ENCODE measurements at regions not wholly inside any gene's neighbourhood (a gene's known extent, or its start where the extent isn't known, plus 50 kb on each side); places are given as distances from the start of the nearest gene placed in this dataset.

GRCh38 chr10:78690354-78691111, 378.2 kb upstream of the ZMIZ1 start:
- peak in 1 of 14 donors; percentile 3 for DNase-seq

- DNase-seq: no peak
Measured at GRCh38 chr10:78691301-78692030, 377.3 kb upstream of the ZMIZ1 start.

- DNase-seq: no peak
Measured at GRCh38 chr10:78692071-78692470, 376.7 kb upstream of the ZMIZ1 start.

- no peak for DNase-seq
Measured at GRCh38 chr10:78695846-78696245, 372.9 kb upstream of the ZMIZ1 start.

- peak in 4 of 14 donors; percentile 11 to 30 (median 18) for DNase-seq
Measured at GRCh38 chr10:78696791-78697395, 371.9 kb upstream of the ZMIZ1 start.

GRCh38 chr10:78699971-78700370, 368.8 kb upstream of the ZMIZ1 start:
- peak in 1 of 14 donors; percentile 20 for DNase-seq

- no peak for DNase-seq
Measured at GRCh38 chr10:78700413-78700812, 368.4 kb upstream of the ZMIZ1 start.

- DNase-seq: no peak
Measured at GRCh38 chr10:78700816-78701520, 367.8 kb upstream of the ZMIZ1 start.

- DNase-seq: no peak
Measured at GRCh38 chr10:78702186-78702585, 366.6 kb upstream of the ZMIZ1 start.

- DNase-seq: no peak
Measured at GRCh38 chr10:78702876-78703275, 365.9 kb upstream of the ZMIZ1 start.

GRCh38 chr10:78703593-78703992, 365.2 kb upstream of the ZMIZ1 start:
- no peak for DNase-seq

GRCh38 chr10:78706256-78706655, 362.5 kb upstream of the ZMIZ1 start:
- DNase-seq: no peak

GRCh38 chr10:78706726-78707540, 361.8 kb upstream of the ZMIZ1 start:
- no peak for DNase-seq

GRCh38 chr10:78707745-78708144, 361.0 kb upstream of the ZMIZ1 start:
- no peak for DNase-seq

GRCh38 chr10:78712147-78712546, 356.6 kb upstream of the ZMIZ1 start:
- DNase-seq: no peak

- no peak for DNase-seq
Measured at GRCh38 chr10:78713659-78714058, 355.1 kb upstream of the ZMIZ1 start.

GRCh38 chr10:78714225-78714624, 354.5 kb upstream of the ZMIZ1 start:
- DNase-seq: no peak

- no peak for DNase-seq
Measured at GRCh38 chr10:78715435-78715834, 353.3 kb upstream of the ZMIZ1 start.

- no peak for DNase-seq
Measured at GRCh38 chr10:78716043-78716660, 352.6 kb upstream of the ZMIZ1 start.

- DNase-seq: peak in 1 of 14 donors; percentile 21
Measured at GRCh38 chr10:78717200-78717599, 351.6 kb upstream of the ZMIZ1 start.

- no peak for DNase-seq
Measured at GRCh38 chr10:78718032-78718572, 350.7 kb upstream of the ZMIZ1 start.
